ENCODE measurements at regions not wholly inside any gene's neighbourhood (a gene's known extent, or its start where the extent isn't known, plus 50 kb on each side); places are given as distances from the start of the nearest gene placed in this dataset.
A peak's percentile ranks its signal among the peaks of the same experiment; 100 is the strongest.
"Not testable (repeated sequence)": the region's sequence is repeated elsewhere in the genome, so short reads cannot be mapped to it uniquely, and the experiment has no call there.

- no peak for DNase-seq
Observed at GRCh38 chr4:153079857-153080391, 124.3 kb upstream of the TRIM2 start.

- DNase-seq = no peak
Observed at GRCh38 chr4:153081006-153081580, 123.2 kb upstream of the TRIM2 start.

GRCh38 chr4:153081693-153082092 lies 122.5 kb upstream of the TRIM2 start:
- no peak for DNase-seq

DNA sequence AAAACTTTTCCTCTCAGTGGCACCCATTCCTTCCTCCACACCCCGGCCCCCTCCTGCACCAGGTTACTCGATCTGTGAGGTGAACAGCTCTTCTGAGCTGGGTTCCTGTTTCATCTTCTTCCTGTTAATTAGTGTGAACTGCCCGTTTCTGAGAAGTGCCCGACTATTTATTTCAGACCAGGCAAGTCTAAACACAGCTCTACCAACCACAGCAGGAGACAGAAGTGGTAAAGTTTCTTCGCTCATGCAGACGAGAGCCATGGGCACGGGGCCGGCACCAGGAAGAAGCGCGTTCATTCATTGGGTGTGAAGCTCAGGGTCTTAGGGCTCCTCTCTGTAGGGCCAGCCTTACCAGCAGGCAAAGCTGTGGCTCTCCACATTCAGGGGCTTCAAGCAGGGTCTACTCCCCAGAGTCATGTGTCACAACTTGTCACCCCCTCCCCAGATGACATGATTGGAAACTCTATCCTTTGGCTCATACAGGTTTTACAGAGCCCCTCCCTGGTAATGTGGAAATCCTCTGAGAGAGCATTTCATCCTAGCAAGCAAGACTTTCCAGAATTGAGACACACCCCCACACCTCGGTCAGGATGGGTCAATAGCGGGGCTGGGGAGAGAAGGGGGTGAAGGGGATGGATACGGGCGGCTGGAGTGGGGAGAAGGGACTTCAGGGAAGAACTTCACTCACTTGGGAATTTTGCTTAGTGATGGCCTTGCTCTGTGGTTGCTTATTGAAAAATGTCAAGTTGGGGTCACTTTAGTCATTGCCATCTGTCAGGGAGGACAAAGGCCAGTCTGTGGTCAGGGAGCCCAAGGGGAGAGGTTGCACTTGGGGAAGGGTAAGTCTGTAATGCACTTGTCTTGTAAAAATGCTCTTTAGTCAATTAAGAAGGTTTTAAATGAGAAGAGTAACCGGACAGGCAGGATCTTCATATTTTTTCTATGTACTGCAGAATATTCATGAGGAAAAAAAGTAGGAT lies 121.6 kb upstream of the TRIM2 start:
- peak in 1 of 4 experiments; percentile 5 for DNase-seq

DNA sequence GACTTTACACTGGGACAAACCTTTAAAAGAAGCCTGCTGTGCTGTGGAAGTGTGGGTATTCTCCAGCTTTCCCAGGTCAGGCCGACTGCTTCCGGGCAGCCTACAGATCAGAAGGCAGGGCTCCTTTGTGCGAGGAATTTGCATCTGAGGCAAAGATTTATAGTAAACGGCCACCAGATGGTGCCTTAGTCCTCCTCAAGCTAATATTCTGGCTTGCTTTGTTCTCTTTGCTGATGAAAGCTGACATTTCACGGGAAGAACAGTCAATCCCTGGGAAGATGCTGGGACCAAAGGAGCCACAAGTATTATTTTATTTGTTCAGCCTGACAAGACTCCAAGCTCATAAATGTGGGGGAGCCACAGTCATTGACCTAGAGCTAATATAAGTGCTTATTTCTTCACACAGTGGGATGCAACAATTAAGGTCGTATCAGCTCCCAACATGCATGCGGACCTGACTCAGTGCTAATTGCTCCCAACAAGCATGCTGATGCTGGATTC lies 120.7 kb upstream of the TRIM2 start:
- DNase-seq = peak in 1 of 4 experiments; percentile 1

GRCh38 chr4:153084224-153084979 lies 119.8 kb upstream of the TRIM2 start:
- DNase-seq = no peak

DNA sequence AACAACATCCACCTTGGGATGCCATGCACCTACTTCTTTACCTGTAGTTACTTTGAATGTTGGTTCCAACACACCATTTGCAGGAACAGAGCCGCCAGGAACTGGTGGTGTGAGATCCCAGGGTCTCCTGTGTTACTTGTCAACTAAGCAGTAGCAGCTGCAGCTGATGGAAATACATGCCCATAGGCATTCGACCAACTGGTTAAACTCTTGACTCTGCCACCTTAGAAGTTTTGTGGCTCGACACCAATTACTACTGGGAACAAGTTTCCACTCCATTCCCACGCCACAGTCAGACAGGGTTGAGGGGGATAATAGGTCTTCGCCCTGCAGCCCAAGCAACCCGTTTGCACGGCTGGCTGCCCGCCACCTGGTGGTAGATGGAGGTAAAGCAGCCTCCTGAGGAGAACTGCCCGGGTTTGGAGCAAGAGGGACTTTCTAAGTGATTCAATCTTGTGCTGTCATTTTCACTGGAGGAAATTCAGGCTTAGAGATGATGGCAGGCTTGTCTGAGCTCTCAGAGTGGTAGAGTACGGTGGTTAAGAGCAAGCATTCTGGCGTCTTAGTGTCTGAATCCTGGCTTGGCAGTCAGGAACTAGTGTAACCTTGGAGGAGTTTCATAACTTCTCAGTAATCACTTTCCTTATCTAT lies 119.1 kb upstream of the TRIM2 start:
- peak; percentile 63 to 87 (median 70) for DNase-seq

DNA sequence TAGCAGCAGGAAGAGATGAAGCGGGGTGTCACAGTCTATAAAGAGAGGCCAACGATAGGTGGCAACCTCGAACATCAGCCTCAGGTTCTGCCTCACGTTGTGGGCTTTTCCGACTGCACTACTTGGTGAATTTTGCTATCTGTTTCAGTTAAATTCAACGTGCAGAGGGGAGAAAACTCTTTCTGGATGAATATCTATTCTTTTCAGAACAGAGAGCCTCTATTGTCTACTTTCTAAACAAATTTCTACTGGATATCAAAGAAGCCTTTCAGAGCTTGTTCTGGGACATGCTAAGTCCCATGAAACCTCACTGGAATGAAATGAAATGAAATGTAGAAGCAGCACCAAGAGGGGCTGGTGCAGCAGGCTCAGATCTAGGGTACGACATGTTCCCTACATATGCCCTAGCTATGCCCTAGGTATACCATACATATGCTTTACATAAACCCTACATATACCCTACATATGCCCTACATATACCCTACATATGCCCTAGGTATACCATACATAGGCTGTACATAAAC lies 116.5 kb upstream of the TRIM2 start:
- no peak for DNase-seq

DNA sequence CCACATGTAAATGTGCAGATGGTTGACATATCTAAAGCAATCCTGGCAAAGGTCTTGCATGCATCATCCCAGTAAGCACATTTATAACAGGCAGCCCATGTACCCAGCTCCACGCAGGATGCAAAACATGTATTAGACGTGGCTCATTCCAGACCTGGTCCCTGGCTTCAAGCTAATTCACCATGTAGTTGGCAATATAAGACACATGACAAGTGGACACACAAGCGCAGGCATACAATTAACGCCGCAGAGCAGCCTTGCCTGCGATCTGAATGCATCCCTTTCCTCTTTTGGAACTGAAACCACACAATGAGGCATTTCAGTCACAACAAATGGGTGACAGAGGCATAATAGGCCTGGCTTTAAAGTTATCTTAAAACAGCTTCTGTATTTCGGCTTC lies 114.5 kb upstream of the TRIM2 start:
- no peak for DNase-seq

GRCh38 chr4:153090181-153090580 lies 114.1 kb upstream of the TRIM2 start:
- no peak for DNase-seq

GRCh38 chr4:153090670-153091385 lies 113.4 kb upstream of the TRIM2 start:
- DNase-seq = no peak

DNA sequence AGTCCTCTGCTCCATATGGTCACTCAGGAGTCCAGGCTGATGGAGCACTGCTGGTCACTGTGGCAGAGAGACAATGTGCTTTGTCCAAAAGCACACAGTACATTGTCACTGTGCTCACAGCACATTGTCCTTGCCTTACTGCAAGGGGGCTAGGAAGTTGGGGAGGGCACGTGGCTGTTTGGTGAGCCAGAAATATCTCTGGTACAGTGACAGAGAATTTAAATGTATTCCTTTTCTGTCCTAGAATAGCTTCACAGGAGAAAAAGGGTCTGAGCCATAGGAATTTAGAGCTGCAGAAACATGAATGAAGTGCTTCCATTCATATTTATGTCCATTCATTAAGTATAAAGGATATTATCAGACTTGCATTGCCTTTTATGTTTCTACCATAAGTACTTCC lies 110.8 kb upstream of the TRIM2 start:
- no peak for DNase-seq

DNA sequence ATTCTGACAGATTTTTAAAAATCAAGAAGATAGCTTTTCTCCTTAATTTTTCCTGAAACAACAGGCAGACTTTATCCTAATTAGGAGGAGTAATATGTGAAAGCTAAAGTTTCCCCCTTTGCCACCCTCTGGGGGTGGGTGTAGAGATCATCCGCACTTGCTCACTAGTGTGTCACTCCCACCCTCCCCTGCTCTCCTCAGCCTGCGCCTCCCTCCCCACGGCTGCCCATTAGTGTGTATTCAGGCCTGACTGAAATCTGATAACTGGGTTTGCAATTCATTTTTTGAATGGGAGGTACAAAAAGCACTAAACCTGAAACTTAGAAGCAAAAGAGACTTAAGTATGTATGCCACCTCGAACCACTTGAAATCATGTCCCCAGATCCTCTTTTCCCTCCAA lies 110.4 kb upstream of the TRIM2 start:
- DNase-seq = no peak

DNA sequence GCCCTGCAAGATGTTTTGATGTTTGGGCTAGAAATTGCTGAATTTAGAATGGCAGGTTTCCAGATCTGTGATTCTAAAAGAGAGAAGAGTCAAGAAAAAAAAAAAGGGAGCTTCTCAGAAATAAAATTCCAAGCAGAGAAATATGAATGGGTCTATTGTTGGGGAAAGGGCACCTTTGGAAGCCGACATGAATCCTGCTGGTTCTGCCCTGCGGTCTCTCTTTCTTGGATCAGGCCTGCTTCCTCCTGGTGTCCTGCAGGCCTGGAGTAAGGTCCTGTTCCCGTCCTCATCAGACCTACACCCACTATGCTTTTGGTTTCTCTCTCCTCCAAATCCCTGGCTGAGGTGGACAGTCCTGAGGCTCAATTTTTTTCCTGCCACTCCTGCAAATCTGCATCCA lies 109.8 kb upstream of the TRIM2 start:
- no peak for DNase-seq

GRCh38 chr4:153095448-153096204 lies 108.6 kb upstream of the TRIM2 start:
- DNase-seq = no peak

- DNase-seq = no peak
Observed at GRCh38 chr4:153096344-153096743, 107.9 kb upstream of the TRIM2 start.

GRCh38 chr4:153098427-153098826 lies 105.8 kb upstream of the TRIM2 start:
- no peak for DNase-seq

DNA sequence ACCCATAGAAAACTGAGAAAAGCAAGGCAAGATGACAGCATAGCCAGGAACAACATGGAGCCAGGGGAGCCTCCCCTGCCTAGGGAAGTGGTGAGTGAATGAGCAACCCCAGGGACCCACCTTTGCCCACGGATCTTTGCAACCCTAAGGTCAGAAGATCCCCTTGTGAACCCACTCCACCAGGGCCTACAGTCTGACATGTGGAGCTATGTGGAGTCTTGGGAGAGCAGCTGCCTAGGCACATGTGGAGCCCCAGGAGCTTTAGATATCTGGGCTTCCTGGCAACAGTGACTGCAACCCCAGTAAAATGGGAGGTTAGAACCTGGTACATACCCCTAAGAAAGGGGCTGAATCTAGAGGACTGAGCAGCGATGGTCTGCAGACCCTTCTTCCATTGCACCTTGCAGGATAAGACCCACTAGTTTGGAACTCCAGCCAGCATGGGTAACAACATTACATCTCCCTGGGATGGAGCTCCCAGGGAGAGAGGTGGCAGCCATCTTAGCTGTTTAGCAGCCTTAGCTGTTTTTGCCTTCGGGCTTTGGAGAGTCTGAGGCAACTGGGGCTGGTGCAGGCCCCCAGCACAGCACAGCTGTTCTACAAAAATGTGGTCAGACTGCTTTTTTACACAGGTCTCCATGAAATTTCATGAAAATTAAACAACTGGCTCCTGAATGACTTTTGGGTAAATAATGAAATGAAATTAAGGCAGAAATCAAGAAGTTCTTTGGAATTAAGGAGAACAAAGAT lies 104.7 kb upstream of the TRIM2 start:
- no peak for DNase-seq

GRCh38 chr4:153106736-153107135 lies 97.5 kb upstream of the TRIM2 start:
- not testable (repeated sequence) for DNase-seq

GRCh38 chr4:153107246-153107645 lies 97.0 kb upstream of the TRIM2 start:
- DNase-seq = no peak

All from activated CD4-positive, CD25-positive, alpha-beta regulatory T cell (primary cell).